ENCODE measurements at regions not wholly inside any gene's neighbourhood (a gene's known extent, or its start where the extent isn't known, plus 50 kb on each side); places are given as distances from the start of the nearest gene placed in this dataset.

- peaks cover 10% of the 10 kb centered on the region for H3K4me1 ChIP-seq (ENCODE audit: insufficient read depth, low read length, poor library complexity, severe bottlenecking)
- H3K4me3 ChIP-seq (ENCODE audit: low read depth, low read length, poor library complexity, severe bottlenecking), result no peak overlapping the region
- no peaks in the 10 kb centered on the region for H3K9me3 ChIP-seq (ENCODE audit: low read length)
- CTCF ChIA-PET (ENCODE audit: unreplicated experiment), result no interaction called here
- TF ChIP-seq, protein P1, sequence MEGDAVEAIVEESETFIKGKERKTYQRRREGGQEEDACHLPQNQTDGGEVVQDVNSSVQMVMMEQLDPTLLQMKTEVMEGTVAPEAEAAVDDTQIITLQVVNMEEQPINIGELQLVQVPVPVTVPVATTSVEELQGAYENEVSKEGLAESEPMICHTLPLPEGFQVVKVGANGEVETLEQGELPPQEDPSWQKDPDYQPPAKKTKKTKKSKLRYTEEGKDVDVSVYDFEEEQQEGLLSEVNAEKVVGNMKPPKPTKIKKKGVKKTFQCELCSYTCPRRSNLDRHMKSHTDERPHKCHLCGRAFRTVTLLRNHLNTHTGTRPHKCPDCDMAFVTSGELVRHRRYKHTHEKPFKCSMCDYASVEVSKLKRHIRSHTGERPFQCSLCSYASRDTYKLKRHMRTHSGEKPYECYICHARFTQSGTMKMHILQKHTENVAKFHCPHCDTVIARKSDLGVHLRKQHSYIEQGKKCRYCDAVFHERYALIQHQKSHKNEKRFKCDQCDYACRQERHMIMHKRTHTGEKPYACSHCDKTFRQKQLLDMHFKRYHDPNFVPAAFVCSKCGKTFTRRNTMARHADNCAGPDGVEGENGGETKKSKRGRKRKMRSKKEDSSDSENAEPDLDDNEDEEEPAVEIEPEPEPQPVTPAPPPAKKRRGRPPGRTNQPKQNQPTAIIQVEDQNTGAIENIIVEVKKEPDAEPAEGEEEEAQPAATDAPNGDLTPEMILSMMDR (conservative IDR thresholded peaks at IDR 0.05; ENCODE audit: low read length), result no peak
- no peak for TF ChIP-seq EZH2phosphoT487 (IDR thresholded peaks at IDR 0.05; ENCODE audit: borderline replicate concordance, low read depth, low read length)
- intact Hi-C loops (cut with micrococcal nuclease; ENCODE audit: unreplicated experiment), result no loop called here
- no peak overlapping the region for H3K27ac ChIP-seq (ENCODE audit: low read depth, low read length, poor library complexity, severe bottlenecking)
- no peaks in the 10 kb centered on the region for H3K79me2 ChIP-seq (ENCODE audit: insufficient read depth, low read depth, low read length)
- H4K20me1 ChIP-seq (ENCODE audit: insufficient read depth, low read length), result no peaks in the 10 kb centered on the region
- POLR2A ChIA-PET, result interaction anchor here (0.6 kb wide), 1 partner anchor 55 kb away, joined by 3 read pairs; no protein-coding TSS in a partner anchor
- no peak overlapping the region for H2AFZ ChIP-seq (ENCODE audit: low read length)
- H3K9me2 ChIP-seq (ENCODE audit: insufficient read depth, low read length), result no peaks in the 10 kb centered on the region
- no peak for DNase-seq (ENCODE audit: low spot score)
- H3K4me2 ChIP-seq (ENCODE audit: low read length), result no peak overlapping the region
- no peaks in the 10 kb centered on the region for H3K36me3 ChIP-seq (ENCODE audit: insufficient read depth, low read length)
- no TSS peak for BruUV-seq (replicated peaks)
Measured at GRCh38 chr2:46846536-46846935, 69.1 kb downstream of the MCFD2 start.

DNA sequence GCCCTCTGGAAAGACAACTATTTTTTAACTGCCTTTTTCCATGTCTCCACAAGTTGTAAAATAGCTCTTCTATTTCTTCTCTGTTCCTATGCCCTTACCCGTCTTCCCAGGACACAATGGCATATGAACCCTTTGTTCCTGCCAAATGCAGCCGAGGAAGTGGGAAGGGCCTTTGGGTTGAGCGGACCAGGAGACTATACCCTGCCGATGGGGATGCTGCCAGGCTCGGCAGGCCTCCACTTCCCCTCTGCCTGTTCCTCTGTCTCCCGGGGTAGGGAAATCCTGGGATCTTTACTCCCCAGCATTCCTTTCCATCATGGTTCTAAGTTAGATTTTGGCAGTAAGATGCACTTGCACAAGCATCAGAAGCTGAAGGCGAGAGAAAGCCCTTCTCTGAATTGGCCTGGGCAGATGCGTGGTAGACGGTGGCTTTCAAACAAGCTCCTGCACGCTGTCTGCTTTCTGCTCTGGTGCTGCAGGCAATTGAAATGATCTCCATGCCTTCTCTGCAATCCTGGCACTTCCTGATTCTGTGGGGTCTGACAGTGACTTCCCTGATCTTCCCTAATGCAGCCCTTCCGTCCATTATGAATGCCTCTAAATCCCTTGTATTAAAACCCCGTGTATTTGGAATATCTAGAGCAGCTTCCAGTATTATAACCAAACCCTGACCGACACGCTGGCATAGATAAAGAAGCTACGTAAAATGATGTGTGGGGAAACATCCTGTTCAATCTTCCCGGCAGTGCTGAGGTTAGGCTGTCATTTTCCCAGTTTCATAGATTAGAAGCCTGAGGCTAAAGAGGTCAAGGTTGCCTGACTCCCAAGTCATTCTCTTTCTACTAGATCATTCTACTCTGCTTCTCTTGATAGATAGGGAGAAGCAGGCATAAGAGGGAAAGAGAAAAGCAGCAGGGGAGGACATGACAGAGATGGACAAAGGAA is 69.8 kb downstream of the MCFD2 start:
- H3K4me1 ChIP-seq (ENCODE audit: insufficient read depth, low read length, poor library complexity, severe bottlenecking), result peaks cover 10% of the 10 kb centered on the region
- no peak overlapping the region for H3K27ac ChIP-seq (ENCODE audit: low read depth, low read length, poor library complexity, severe bottlenecking)
- intact Hi-C loops (cut with micrococcal nuclease; ENCODE audit: unreplicated experiment), result no loop called here
- BruUV-seq (replicated peaks), result no TSS peak
- H3K4me2 ChIP-seq (ENCODE audit: low read length), result no peak overlapping the region
- ChIA-PET CTCF (ENCODE audit: unreplicated experiment) (no interaction called here), POLR2A (interaction anchor here (0.6 kb wide), 1 partner anchor 55 kb away, joined by 3 read pairs; no protein-coding TSS in a partner anchor)
- no peaks in the 10 kb centered on the region for H3K9me3 ChIP-seq (ENCODE audit: low read length)
- no peaks in the 10 kb centered on the region for H3K9me2 ChIP-seq (ENCODE audit: insufficient read depth, low read length)
- H4K20me1 ChIP-seq (ENCODE audit: insufficient read depth, low read length), result no peaks in the 10 kb centered on the region
- H3K79me2 ChIP-seq (ENCODE audit: insufficient read depth, low read depth, low read length), result no peaks in the 10 kb centered on the region
- H2AFZ ChIP-seq (ENCODE audit: low read length), result no peak overlapping the region
- no peak overlapping the region for H3K4me3 ChIP-seq (ENCODE audit: low read depth, low read length, poor library complexity, severe bottlenecking)
- no peak for DNase-seq (ENCODE audit: low spot score)
- H3K36me3 ChIP-seq (ENCODE audit: insufficient read depth, low read length), result no peaks in the 10 kb centered on the region
- no peak for TF ChIP-seq EZH2phosphoT487 (IDR thresholded peaks at IDR 0.05; ENCODE audit: borderline replicate concordance, low read depth, low read length)
- TF ChIP-seq, protein P1 (conservative IDR thresholded peaks at IDR 0.05; ENCODE audit: low read length), result no peak

GRCh38 chr2:46844443-46844842 is 71.2 kb downstream of the MCFD2 start:
- CTCF ChIA-PET (ENCODE audit: unreplicated experiment), result no interaction called here
- H3K4me1 ChIP-seq (ENCODE audit: insufficient read depth, low read length, poor library complexity, severe bottlenecking), result peaks cover 10% of the 10 kb centered on the region
- H4K20me1 ChIP-seq (ENCODE audit: insufficient read depth, low read length), result no peaks in the 10 kb centered on the region
- POLR2A ChIA-PET, result no interaction called here
- TF ChIP-seq, protein P1 (conservative IDR thresholded peaks at IDR 0.05; ENCODE audit: low read length), result no peak
- TF ChIP-seq EZH2phosphoT487 (IDR thresholded peaks at IDR 0.05; ENCODE audit: borderline replicate concordance, low read depth, low read length), result no peak
- intact Hi-C loops (cut with micrococcal nuclease; ENCODE audit: unreplicated experiment), result no loop called here
- no peak overlapping the region for H3K4me3 ChIP-seq (ENCODE audit: low read depth, low read length, poor library complexity, severe bottlenecking)
- no peaks in the 10 kb centered on the region for H3K9me3 ChIP-seq (ENCODE audit: low read length)
- no peaks in the 10 kb centered on the region for H3K9me2 ChIP-seq (ENCODE audit: insufficient read depth, low read length)
- BruUV-seq (replicated peaks), result no TSS peak
- DNase-seq (ENCODE audit: low spot score), result no peak
- H3K36me3 ChIP-seq (ENCODE audit: insufficient read depth, low read length), result no peaks in the 10 kb centered on the region
- H3K27ac ChIP-seq (ENCODE audit: low read depth, low read length, poor library complexity, severe bottlenecking), result no peak overlapping the region
- H3K4me2 ChIP-seq (ENCODE audit: low read length), result no peak overlapping the region
- no peaks in the 10 kb centered on the region for H3K79me2 ChIP-seq (ENCODE audit: insufficient read depth, low read depth, low read length)
- no peak overlapping the region for H2AFZ ChIP-seq (ENCODE audit: low read length)

All from OCI-LY7 (cell line).